Liver (tissue), 7 donors: ENCODE measurements at regions not wholly inside any gene's neighbourhood (a gene's known extent, or its start where the extent isn't known, plus 50 kb on each side); places are given as distances from the start of the nearest gene placed in this dataset.

Source experiments
- DNase-seq: peaks from one replicate; pipeline ENCODE4 v3.0.0-alpha.2; 2017; ENCODE audit warnings: low spot score
- H3K27ac ChIP-seq, 2 donors: one replicate each; pipeline ENCODE4 v1.7.0; 2013; ENCODE audit warnings: inconsistent platforms in 2 of 2, low read length in 2 of 2, control low read depth in 1 of 2, low read depth in 1 of 2, mild to moderate bottlenecking in 1 of 2
- H3K27me3 ChIP-seq, 4 donors: one replicate each; pipeline versions ENCODE4 v1.6.1 to v1.7.0; 2013; ENCODE audit warnings: low read length in 3 of 4, inconsistent platforms in 1 of 4, mild to moderate bottlenecking in 1 of 4, moderate library complexity in 1 of 4; ENCODE audit not compliant: control insufficient read depth in 4 of 4, insufficient read depth in 4 of 4
- H3K36me3 ChIP-seq, 4 donors: one replicate each; pipeline versions ENCODE4 v1.6.1 to v1.7.0; 2013; ENCODE audit warnings: low read length in 3 of 4, mild to moderate bottlenecking in 3 of 4, low read depth in 1 of 4, moderate library complexity in 1 of 4; ENCODE audit not compliant: control insufficient read depth in 4 of 4, insufficient read depth in 3 of 4
- H3K4me1 ChIP-seq, 4 donors: one replicate each; pipeline versions ENCODE4 v1.6.1 to v1.7.0; 2013; ENCODE audit warnings: low read length in 3 of 4, mild to moderate bottlenecking in 3 of 4, moderate library complexity in 1 of 4; ENCODE audit not compliant: control insufficient read depth in 4 of 4, insufficient read depth in 4 of 4
- H3K4me3 ChIP-seq, 3 donors: one replicate each; pipeline versions ENCODE4 v1.6.1 to v1.7.0; 2013; ENCODE audit warnings: low read length in 3 of 3, control low read depth in 1 of 3, low read depth in 1 of 3, mild to moderate bottlenecking in 1 of 3
- H3K9ac ChIP-seq, 2 donors: one replicate each; pipeline ENCODE4 v1.7.0; 2013; ENCODE audit warnings: low read length in 2 of 2, mild to moderate bottlenecking in 2 of 2, moderate library complexity in 2 of 2, control low read depth in 1 of 2, low read depth in 1 of 2
- H3K9me3 ChIP-seq, 4 donors: one replicate each; pipeline versions ENCODE4 v1.6.1 to v1.7.0; 2013; ENCODE audit warnings: low read length in 3 of 4; ENCODE audit not compliant: control insufficient read depth in 4 of 4
- HNF4A ChIP-seq, 2 donors: conservative IDR thresholded peaks; 2 replicates each; pipeline ENCODE4 v1.6.1; 2016; ENCODE audit warnings: antibody characterized with exemption in 2 of 2, mild to moderate bottlenecking in 2 of 2
- JUND ChIP-seq, 2 donors: IDR thresholded peaks; 2 replicates each; pipeline ENCODE4 v1.6.1; 2016; ENCODE audit warnings: antibody characterized with exemption in 2 of 2
- RAD21 ChIP-seq, 2 donors: IDR thresholded peaks; 2 replicates each; pipeline ENCODE4 v1.6.1; 2016; ENCODE audit warnings: antibody characterized with exemption in 2 of 2, mild to moderate bottlenecking in 2 of 2
- RXRA ChIP-seq, 2 donors: IDR thresholded peaks; 2 replicates each; pipeline ENCODE4 v1.6.1; 2017 to 2018; ENCODE audit warnings: antibody characterized with exemption in 2 of 2, mild to moderate bottlenecking in 1 of 2
- TAF1 ChIP-seq: conservative IDR thresholded peaks from 2 replicates; pipeline ENCODE4 v1.6.1; 2016; ENCODE audit warnings: antibody characterized with exemption, mild to moderate bottlenecking
- WGBS: extraction: QIAGEN DNeasy Blood & Tissue Kit; methylation state at CpG from one replicate; pipeline ENCODE4 v1.1.7; 2013; 5-methylcytosine and 5-hydroxymethylcytosine counted together
- TF ChIP-seq, protein P1 (sequence below): IDR thresholded peaks from 2 replicates; pipeline ENCODE4 v1.6.1; 2016; ENCODE audit warnings: antibody characterized with exemption, mild to moderate bottlenecking
- donor health status: healthy.
- donor health status: healthy.
- donor health status: healthy.
- donor health status: healthy.

DNA sequence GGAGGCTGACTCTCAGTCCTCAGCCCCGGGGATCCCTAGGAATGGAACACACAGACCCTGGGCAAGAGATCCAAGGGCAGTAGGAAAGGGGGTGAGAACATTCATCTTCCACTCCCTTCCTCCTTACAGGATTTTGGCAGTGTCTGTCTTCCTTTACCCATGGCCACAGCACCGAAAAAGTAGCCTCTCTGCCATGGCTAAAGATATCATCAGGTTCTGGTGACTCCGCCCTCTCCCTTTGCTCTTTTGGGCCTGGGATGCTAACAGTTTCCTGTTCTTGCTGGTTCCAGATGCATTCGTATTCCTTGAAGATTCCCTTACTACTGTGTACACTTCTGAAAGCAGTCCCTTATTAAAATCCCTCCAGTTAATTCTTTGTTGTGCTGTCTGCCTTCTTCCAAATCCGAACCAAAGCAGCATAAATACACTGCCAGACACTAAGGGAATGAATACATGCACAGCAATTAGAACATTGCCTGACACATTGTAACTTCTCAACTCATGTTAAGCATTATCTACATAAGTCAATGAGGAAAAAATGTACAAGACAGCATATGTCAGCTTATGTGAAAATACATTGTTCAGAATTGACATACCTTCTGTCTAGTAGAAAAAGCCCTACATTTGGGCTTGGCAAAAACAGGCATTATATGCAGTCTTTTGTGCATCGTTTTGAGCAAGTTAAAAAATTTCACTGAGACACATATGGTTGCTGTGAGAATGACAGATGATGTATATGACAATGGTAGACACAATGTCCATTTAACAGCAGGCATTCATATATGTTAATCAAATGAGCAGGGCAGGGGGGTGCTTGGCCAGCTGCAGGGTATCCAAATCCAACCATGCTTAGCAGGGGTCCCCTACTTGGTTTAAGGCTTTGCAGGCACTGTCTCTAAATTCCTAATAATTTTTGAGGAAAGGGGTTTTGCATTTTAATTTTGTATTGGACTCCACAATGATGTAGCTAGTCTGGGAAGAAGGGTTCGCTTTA is 58.8 kb upstream of the RAI14 start:
- Histone ChIP-seq H3K9me3 (no peaks in the 10 kb centered on the region), H3K27ac (no peak overlapping the region), H3K36me3 (no peaks in the 10 kb centered on the region), H3K9ac (no peak overlapping the region), H3K4me3 (no peak overlapping the region), H3K27me3 (no peaks in the 10 kb centered on the region), H3K4me1 (no peaks in the 10 kb centered on the region)
- TF ChIP-seq, protein P1, sequence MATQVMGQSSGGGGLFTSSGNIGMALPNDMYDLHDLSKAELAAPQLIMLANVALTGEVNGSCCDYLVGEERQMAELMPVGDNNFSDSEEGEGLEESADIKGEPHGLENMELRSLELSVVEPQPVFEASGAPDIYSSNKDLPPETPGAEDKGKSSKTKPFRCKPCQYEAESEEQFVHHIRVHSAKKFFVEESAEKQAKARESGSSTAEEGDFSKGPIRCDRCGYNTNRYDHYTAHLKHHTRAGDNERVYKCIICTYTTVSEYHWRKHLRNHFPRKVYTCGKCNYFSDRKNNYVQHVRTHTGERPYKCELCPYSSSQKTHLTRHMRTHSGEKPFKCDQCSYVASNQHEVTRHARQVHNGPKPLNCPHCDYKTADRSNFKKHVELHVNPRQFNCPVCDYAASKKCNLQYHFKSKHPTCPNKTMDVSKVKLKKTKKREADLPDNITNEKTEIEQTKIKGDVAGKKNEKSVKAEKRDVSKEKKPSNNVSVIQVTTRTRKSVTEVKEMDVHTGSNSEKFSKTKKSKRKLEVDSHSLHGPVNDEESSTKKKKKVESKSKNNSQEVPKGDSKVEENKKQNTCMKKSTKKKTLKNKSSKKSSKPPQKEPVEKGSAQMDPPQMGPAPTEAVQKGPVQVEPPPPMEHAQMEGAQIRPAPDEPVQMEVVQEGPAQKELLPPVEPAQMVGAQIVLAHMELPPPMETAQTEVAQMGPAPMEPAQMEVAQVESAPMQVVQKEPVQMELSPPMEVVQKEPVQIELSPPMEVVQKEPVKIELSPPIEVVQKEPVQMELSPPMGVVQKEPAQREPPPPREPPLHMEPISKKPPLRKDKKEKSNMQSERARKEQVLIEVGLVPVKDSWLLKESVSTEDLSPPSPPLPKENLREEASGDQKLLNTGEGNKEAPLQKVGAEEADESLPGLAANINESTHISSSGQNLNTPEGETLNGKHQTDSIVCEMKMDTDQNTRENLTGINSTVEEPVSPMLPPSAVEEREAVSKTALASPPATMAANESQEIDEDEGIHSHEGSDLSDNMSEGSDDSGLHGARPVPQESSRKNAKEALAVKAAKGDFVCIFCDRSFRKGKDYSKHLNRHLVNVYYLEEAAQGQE = no peak
- TF ChIP-seq RAD21 (IDR thresholded peaks at IDR 0.05) = no peak
- TF ChIP-seq HNF4A (conservative IDR thresholded peaks at IDR 0.05) = no peak
- 80% methylated on average over 7 of the region's 7 CpGs for WGBS
- DNase-seq = no peak

DNA sequence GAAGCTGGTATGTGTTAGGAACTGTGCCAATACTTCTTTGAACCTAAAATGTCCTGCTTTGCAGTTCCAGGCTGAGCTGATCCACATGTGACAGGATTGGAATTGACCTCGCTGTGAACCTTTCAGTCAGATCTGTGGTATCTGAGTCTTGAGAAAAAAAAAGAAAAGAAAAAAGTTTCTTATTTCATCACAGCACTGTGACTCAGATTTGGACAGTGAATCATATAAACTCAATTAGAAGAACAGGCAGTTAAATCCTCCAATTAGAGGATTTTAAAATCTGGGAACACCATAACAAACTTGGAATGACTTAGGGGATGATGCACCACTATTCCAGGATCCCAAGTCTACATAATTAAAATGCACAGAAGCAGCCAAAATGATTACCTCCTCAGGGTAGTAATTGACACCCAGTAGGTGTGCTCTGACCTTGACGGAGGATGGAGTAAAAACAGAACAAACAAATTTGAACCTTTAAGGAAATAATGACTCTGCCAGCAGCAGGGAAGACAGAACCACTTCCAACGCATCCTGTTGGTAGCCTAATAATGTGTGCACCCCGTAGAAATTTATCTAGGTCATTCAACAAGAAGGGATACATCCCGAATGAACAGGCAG is 57.8 kb upstream of the RAI14 start:
- 65% methylated on average over 5 of the region's 5 CpGs for WGBS
- Histone ChIP-seq H3K4me3 (no peak overlapping the region), H3K4me1 (no peaks in the 10 kb centered on the region), H3K27ac (no peak overlapping the region), H3K27me3 (no peaks in the 10 kb centered on the region), H3K9me3 (no peaks in the 10 kb centered on the region), H3K9ac (no peak overlapping the region), H3K36me3 (no peaks in the 10 kb centered on the region)
- TF ChIP-seq RAD21 (IDR thresholded peaks at IDR 0.05) (no peak), TAF1 (no peak), HNF4A (conservative IDR thresholded peaks at IDR 0.05) (no peak), RXRA (IDR thresholded peaks at IDR 0.05) (peak; percentile 28 to 44), JUND (IDR thresholded peaks at IDR 0.05) (peak in 1 of 2 donors; percentile 50)
- TF ChIP-seq, protein P1 = peak; percentile 35
- no peak for DNase-seq
